ENCODE measurements at regions not wholly inside any gene's neighbourhood (a gene's known extent, or its start where the extent isn't known, plus 50 kb on each side); places are given as distances from the start of the nearest gene placed in this dataset.

- H3K4me1 ChIP-seq (ENCODE audit: insufficient read depth, low read length) = no peaks in the 10 kb centered on the region
- H3K36me3 ChIP-seq (ENCODE audit: insufficient read depth, low read length) = no peaks in the 10 kb centered on the region
- DNase-seq (ENCODE audit: low read depth) (no peak), FAIRE-seq (no peak)
- TF ChIP-seq CTCF (IDR thresholded peaks at IDR 0.05; ENCODE audit: insufficient read depth, low read depth, low read length) (no peak), EZH2 (IDR thresholded peaks at IDR 0.05; ENCODE audit: insufficient read depth, low read length) (no peak)
- no peaks in the 10 kb centered on the region for H4K20me1 ChIP-seq (ENCODE audit: insufficient read depth, low read length)
- H3K9me3 ChIP-seq (ENCODE audit: insufficient read depth, low read depth, low read length) = peaks cover 3% of the 10 kb centered on the region
- no peaks in the 10 kb centered on the region for H3K79me2 ChIP-seq (ENCODE audit: insufficient read depth, low read length)
- H3K27me3 ChIP-seq (ENCODE audit: insufficient read depth, low read length) = no peaks in the 10 kb centered on the region
- no peak overlapping the region for H3K4me2 ChIP-seq (ENCODE audit: low read length)
- H3K4me1 Mint-ChIP-seq (ENCODE audit: low read depth, unreplicated experiment) = no peaks in the 10 kb centered on the region
- no peaks in the 10 kb centered on the region for H3K27me3 Mint-ChIP-seq (ENCODE audit: low read depth, unreplicated experiment)
- no peak overlapping the region for H3K4me3 ChIP-seq (ENCODE audit: insufficient read depth, low read depth, low read length)
- no peak overlapping the region for H3K9ac ChIP-seq (ENCODE audit: low read length)
- H3K27ac Mint-ChIP-seq (ENCODE audit: unreplicated experiment) = no peak overlapping the region
- no peaks in the 10 kb centered on the region for H3K36me3 Mint-ChIP-seq (ENCODE audit: low read depth, unreplicated experiment)
- no peaks in the 10 kb centered on the region for H3K9me3 Mint-ChIP-seq (ENCODE audit: unreplicated experiment)
- no peak overlapping the region for H3K27ac ChIP-seq (ENCODE audit: low read depth, low read length)
- H3K4me3 Mint-ChIP-seq (ENCODE audit: unreplicated experiment) = no peak overlapping the region
- H2AFZ ChIP-seq (ENCODE audit: low read depth, low read length) = no peak overlapping the region
Observed at GRCh38 chr7:9026121-9026520, 592.7 kb downstream of the NXPH1 start.

GRCh38 chr7:9028012-9028411, 594.6 kb downstream of the NXPH1 start:
- H3K4me3 Mint-ChIP-seq (ENCODE audit: unreplicated experiment) = no peak overlapping the region
- no peak overlapping the region for H3K27ac Mint-ChIP-seq (ENCODE audit: unreplicated experiment)
- Histone ChIP-seq H3K4me3 (ENCODE audit: insufficient read depth, low read depth, low read length) (no peak overlapping the region), H3K27me3 (ENCODE audit: insufficient read depth, low read length) (no peaks in the 10 kb centered on the region), H3K27ac (ENCODE audit: low read depth, low read length) (no peak overlapping the region), H2AFZ (ENCODE audit: low read depth, low read length) (no peak overlapping the region), H4K20me1 (ENCODE audit: insufficient read depth, low read length) (no peaks in the 10 kb centered on the region), H3K4me1 (ENCODE audit: insufficient read depth, low read length) (no peaks in the 10 kb centered on the region), H3K79me2 (ENCODE audit: insufficient read depth, low read length) (no peaks in the 10 kb centered on the region), H3K36me3 (ENCODE audit: insufficient read depth, low read length) (no peaks in the 10 kb centered on the region), H3K9me3 (ENCODE audit: insufficient read depth, low read depth, low read length) (no peaks in the 10 kb centered on the region), H3K9ac (ENCODE audit: low read length) (no peak overlapping the region), H3K4me2 (ENCODE audit: low read length) (no peak overlapping the region)
- H3K4me1 Mint-ChIP-seq (ENCODE audit: low read depth, unreplicated experiment) = no peaks in the 10 kb centered on the region
- no peaks in the 10 kb centered on the region for H3K27me3 Mint-ChIP-seq (ENCODE audit: low read depth, unreplicated experiment)
- DNase-seq (ENCODE audit: low read depth) (no peak), FAIRE-seq (no peak)
- no peaks in the 10 kb centered on the region for H3K9me3 Mint-ChIP-seq (ENCODE audit: unreplicated experiment)
- H3K36me3 Mint-ChIP-seq (ENCODE audit: low read depth, unreplicated experiment) = no peaks in the 10 kb centered on the region
- TF ChIP-seq EZH2 (IDR thresholded peaks at IDR 0.05; ENCODE audit: insufficient read depth, low read length) (no peak), CTCF (IDR thresholded peaks at IDR 0.05; ENCODE audit: insufficient read depth, low read depth, low read length) (no peak)

GRCh38 chr7:9029681-9030530, 596.5 kb downstream of the NXPH1 start:
- TF ChIP-seq EZH2 (IDR thresholded peaks at IDR 0.05; ENCODE audit: insufficient read depth, low read length) (no peak), CTCF (IDR thresholded peaks at IDR 0.05; ENCODE audit: insufficient read depth, low read depth, low read length) (no peak)
- H3K4me2 ChIP-seq (ENCODE audit: low read length) = no peak overlapping the region
- H3K4me3 Mint-ChIP-seq (ENCODE audit: unreplicated experiment) = no peak overlapping the region
- no peaks in the 10 kb centered on the region for H3K27me3 ChIP-seq (ENCODE audit: insufficient read depth, low read length)
- DNase-seq (ENCODE audit: low read depth) (no peak), FAIRE-seq (no peak)
- H3K36me3 Mint-ChIP-seq (ENCODE audit: low read depth, unreplicated experiment) = no peaks in the 10 kb centered on the region
- no peaks in the 10 kb centered on the region for H3K4me1 Mint-ChIP-seq (ENCODE audit: low read depth, unreplicated experiment)
- no peak overlapping the region for H3K27ac ChIP-seq (ENCODE audit: low read depth, low read length)
- H3K4me1 ChIP-seq (ENCODE audit: insufficient read depth, low read length) = no peaks in the 10 kb centered on the region
- no peaks in the 10 kb centered on the region for H3K36me3 ChIP-seq (ENCODE audit: insufficient read depth, low read length)
- no peak overlapping the region for H3K4me3 ChIP-seq (ENCODE audit: insufficient read depth, low read depth, low read length)
- no peak overlapping the region for H2AFZ ChIP-seq (ENCODE audit: low read depth, low read length)
- H3K79me2 ChIP-seq (ENCODE audit: insufficient read depth, low read length) = no peaks in the 10 kb centered on the region
- H3K27ac Mint-ChIP-seq (ENCODE audit: unreplicated experiment) = no peak overlapping the region
- no peak overlapping the region for H3K9ac ChIP-seq (ENCODE audit: low read length)
- no peaks in the 10 kb centered on the region for H3K9me3 ChIP-seq (ENCODE audit: insufficient read depth, low read depth, low read length)
- H3K9me3 Mint-ChIP-seq (ENCODE audit: unreplicated experiment) = no peaks in the 10 kb centered on the region
- H3K27me3 Mint-ChIP-seq (ENCODE audit: low read depth, unreplicated experiment) = no peaks in the 10 kb centered on the region
- H4K20me1 ChIP-seq (ENCODE audit: insufficient read depth, low read length) = no peaks in the 10 kb centered on the region

Measured in astrocyte (in vitro differentiated cells and primary cell).